ENCODE measurements at regions not wholly inside any gene's neighbourhood (a gene's known extent, or its start where the extent isn't known, plus 50 kb on each side); places are given as distances from the start of the nearest gene placed in this dataset.
"Not testable (repeated sequence)": the region's sequence is repeated elsewhere in the genome, so short reads cannot be mapped to it uniquely, and the experiment has no call there.

GRCh38 chrX:1815456-1816175 lies 200.8 kb downstream of the ASMT start:
- Histone ChIP-seq H3K27me3 (ENCODE audit: control insufficient read depth, insufficient read depth) (no peaks in the 10 kb centered on the region), H3K27ac (ENCODE audit: low read length) (no peak overlapping the region), H3K4me3 (ENCODE audit: low read length) (no peak overlapping the region), H3K4me1 (ENCODE audit: control insufficient read depth, insufficient read depth, low read length) (no peaks in the 10 kb centered on the region), H3K9me3 (ENCODE audit: control insufficient read depth, low read length) (no peaks in the 10 kb centered on the region)
- WGBS: 88% methylated on average over 15 of the region's 15 CpGs
- no peak for DNase-seq
- intact Hi-C loops (cut with DNase I): no loop called here
- no peak for ATAC-seq

GRCh38 chrX:1816387-1816982 lies 201.6 kb downstream of the ASMT start:
- ATAC-seq; intact Hi-C loops (cut with DNase I); H3K4me1 ChIP-seq (ENCODE audit: control insufficient read depth, insufficient read depth, low read length); H3K27me3 ChIP-seq (ENCODE audit: control insufficient read depth, insufficient read depth); H3K9me3 ChIP-seq (ENCODE audit: control insufficient read depth, low read length); H3K27ac ChIP-seq (ENCODE audit: low read length); DNase-seq; H3K4me3 ChIP-seq (ENCODE audit: low read length): not testable (repeated sequence)
- 95% methylated on average over 17 of the region's 17 CpGs for WGBS

GRCh38 chrX:1821846-1822245 lies 207.0 kb downstream of the ASMT start:
- Histone ChIP-seq H3K27ac (ENCODE audit: low read length) (no peak overlapping the region), H3K27me3 (ENCODE audit: control insufficient read depth, insufficient read depth) (no peaks in the 10 kb centered on the region), H3K4me1 (ENCODE audit: control insufficient read depth, insufficient read depth, low read length) (no peaks in the 10 kb centered on the region), H3K9me3 (ENCODE audit: control insufficient read depth, low read length) (no peaks in the 10 kb centered on the region), H3K4me3 (ENCODE audit: low read length) (no peak overlapping the region)
- ATAC-seq: no peak
- intact Hi-C loops (cut with DNase I): no loop called here
- WGBS: 85% methylated on average over 8 of the region's 8 CpGs
- no peak for DNase-seq

- Histone ChIP-seq H3K27ac (ENCODE audit: low read length) (no peak overlapping the region), H3K27me3 (ENCODE audit: control insufficient read depth, insufficient read depth) (no peaks in the 10 kb centered on the region), H3K4me3 (ENCODE audit: low read length) (no peak overlapping the region), H3K4me1 (ENCODE audit: control insufficient read depth, insufficient read depth, low read length) (no peaks in the 10 kb centered on the region), H3K9me3 (ENCODE audit: control insufficient read depth, low read length) (no peaks in the 10 kb centered on the region)
- ATAC-seq: no peak
- 89% methylated on average over 6 of the region's 6 CpGs for WGBS
- intact Hi-C loops (cut with DNase I): no loop called here
- DNase-seq: no peak
Observed at GRCh38 chrX:1824855-1825254, 210.0 kb downstream of the ASMT start.

- H3K27ac ChIP-seq (ENCODE audit: low read length): no peak overlapping the region
- H3K4me1 ChIP-seq (ENCODE audit: control insufficient read depth, insufficient read depth, low read length): no peaks in the 10 kb centered on the region
- H3K27me3 ChIP-seq (ENCODE audit: control insufficient read depth, insufficient read depth): no peaks in the 10 kb centered on the region
- ATAC-seq: no peak
- intact Hi-C loops (cut with DNase I): no loop called here
- 74% methylated on average over 15 of the region's 15 CpGs for WGBS
- DNase-seq: no peak
- H3K9me3 ChIP-seq (ENCODE audit: control insufficient read depth, low read length): no peaks in the 10 kb centered on the region
- no peak overlapping the region for H3K4me3 ChIP-seq (ENCODE audit: low read length)
Observed at GRCh38 chrX:1833656-1834360, 218.9 kb downstream of the ASMT start.

- no peak overlapping the region for H3K27ac ChIP-seq (ENCODE audit: low read length)
- intact Hi-C loops (cut with DNase I): no loop called here
- no peaks in the 10 kb centered on the region for H3K4me1 ChIP-seq (ENCODE audit: control insufficient read depth, insufficient read depth, low read length)
- H3K4me3 ChIP-seq (ENCODE audit: low read length): no peak overlapping the region
- H3K27me3 ChIP-seq (ENCODE audit: control insufficient read depth, insufficient read depth): no peaks in the 10 kb centered on the region
- ATAC-seq: no peak
- WGBS: 32% methylated on average over 4 of the region's 4 CpGs
- no peaks in the 10 kb centered on the region for H3K9me3 ChIP-seq (ENCODE audit: control insufficient read depth, low read length)
- no peak for DNase-seq
Observed at GRCh38 chrX:1835056-1835455, 220.2 kb downstream of the ASMT start.

GRCh38 chrX:1836683-1837082 lies 221.8 kb downstream of the ASMT start:
- 86% methylated on average over 6 of the region's 6 CpGs for WGBS
- DNase-seq: no peak
- intact Hi-C loops (cut with DNase I): no loop called here
- Histone ChIP-seq H3K4me1 (ENCODE audit: control insufficient read depth, insufficient read depth, low read length) (no peaks in the 10 kb centered on the region), H3K9me3 (ENCODE audit: control insufficient read depth, low read length) (no peaks in the 10 kb centered on the region), H3K27ac (ENCODE audit: low read length) (no peak overlapping the region), H3K27me3 (ENCODE audit: control insufficient read depth, insufficient read depth) (no peaks in the 10 kb centered on the region), H3K4me3 (ENCODE audit: low read length) (no peak overlapping the region)
- ATAC-seq: no peak

- intact Hi-C loops (cut with DNase I): no loop called here
- H3K9me3 ChIP-seq (ENCODE audit: control insufficient read depth, low read length): no peaks in the 10 kb centered on the region
- no peaks in the 10 kb centered on the region for H3K4me1 ChIP-seq (ENCODE audit: control insufficient read depth, insufficient read depth, low read length)
- DNase-seq (no peak), ATAC-seq (no peak)
- WGBS: 94% methylated on average over 7 of the region's 7 CpGs
- H3K27ac ChIP-seq (ENCODE audit: low read length): no peak overlapping the region
- H3K27me3 ChIP-seq (ENCODE audit: control insufficient read depth, insufficient read depth): no peaks in the 10 kb centered on the region
- no peak overlapping the region for H3K4me3 ChIP-seq (ENCODE audit: low read length)
Observed at GRCh38 chrX:1841746-1842145, 226.9 kb downstream of the ASMT start.

GRCh38 chrX:1847000-1847399 lies 232.1 kb downstream of the ASMT start:
- H3K9me3 ChIP-seq (ENCODE audit: control insufficient read depth, low read length); intact Hi-C loops (cut with DNase I); H3K27ac ChIP-seq (ENCODE audit: low read length); ATAC-seq; H3K4me3 ChIP-seq (ENCODE audit: low read length); DNase-seq; H3K4me1 ChIP-seq (ENCODE audit: control insufficient read depth, insufficient read depth, low read length); H3K27me3 ChIP-seq (ENCODE audit: control insufficient read depth, insufficient read depth): not testable (repeated sequence)
- 95% methylated on average over 4 of the region's 4 CpGs for WGBS

GRCh38 chrX:1847790-1848189 lies 232.9 kb downstream of the ASMT start:
- 69% methylated on average over 2 of the region's 2 CpGs for WGBS
- intact Hi-C loops (cut with DNase I); DNase-seq; H3K4me1 ChIP-seq (ENCODE audit: control insufficient read depth, insufficient read depth, low read length); H3K9me3 ChIP-seq (ENCODE audit: control insufficient read depth, low read length); H3K27me3 ChIP-seq (ENCODE audit: control insufficient read depth, insufficient read depth); H3K4me3 ChIP-seq (ENCODE audit: low read length); ATAC-seq; H3K27ac ChIP-seq (ENCODE audit: low read length): not testable (repeated sequence)

GRCh38 chrX:1851527-1851926 lies 236.7 kb downstream of the ASMT start:
- no peaks in the 10 kb centered on the region for H3K9me3 ChIP-seq (ENCODE audit: control insufficient read depth, low read length)
- H3K27ac ChIP-seq (ENCODE audit: low read length): no peak overlapping the region
- DNase-seq (no peak), ATAC-seq (no peak)
- intact Hi-C loops (cut with DNase I): no loop called here
- H3K27me3 ChIP-seq (ENCODE audit: control insufficient read depth, insufficient read depth): no peaks in the 10 kb centered on the region
- H3K4me1 ChIP-seq (ENCODE audit: control insufficient read depth, insufficient read depth, low read length): no peaks in the 10 kb centered on the region
- 87% methylated on average over 6 of the region's 6 CpGs for WGBS
- no peak overlapping the region for H3K4me3 ChIP-seq (ENCODE audit: low read length)
